Activated CD4-positive, alpha-beta memory T cell treated with anti-CD3 and anti-CD28 coated beads for 36 hours (primary cell): ENCODE measurements at regions not wholly inside any gene's neighbourhood (a gene's known extent, or its start where the extent isn't known, plus 50 kb on each side); places are given as distances from the start of the nearest gene placed in this dataset.

Experiments
- CTCF ChIA-PET: fragments of 350-600 bp; sonication (Branson Sonifier 250); formaldehyde crosslinking; loops from one replicate; lab custom pipeline; 2021; ENCODE audit warnings: antibody characterized with exemption, inconsistent platforms; lab: Charles Lee
- POLR2A ChIA-PET: fragments of 350-600 bp; sonication (Branson Sonifier 250); formaldehyde crosslinking; loops from one replicate; lab custom pipeline; 2021; ENCODE audit warnings: antibody characterized with exemption; lab: Charles Lee
- DNase-seq: peaks from one replicate; pipeline ENCODE4 v3.0.0-alpha.2; 2020
- H3K27ac Mint-ChIP-seq: one replicate; pipeline ENCODE4 v1.8.0; 2021; ENCODE audit warnings: mixed read lengths
- H3K27me3 Mint-ChIP-seq: one replicate; pipeline ENCODE4 v1.8.0; 2021; ENCODE audit warnings: mixed read lengths
- H3K36me3 Mint-ChIP-seq: one replicate; pipeline ENCODE4 v1.8.0; 2021; ENCODE audit warnings: mixed read lengths
- H3K4me1 Mint-ChIP-seq: one replicate; pipeline ENCODE4 v1.8.0; 2021; ENCODE audit warnings: low read depth, mixed read lengths
- H3K4me3 Mint-ChIP-seq: one replicate; pipeline ENCODE4 v1.8.0; 2021; ENCODE audit warnings: mild to moderate bottlenecking, mixed read lengths
- H3K9me3 Mint-ChIP-seq: one replicate; pipeline ENCODE4 v1.8.0; 2021; ENCODE audit warnings: mixed read lengths
- intact Hi-C: fragments of 100-400 bp; cut with micrococcal nuclease; formaldehyde crosslinking; loops from one replicate; pipeline ENCODE4 v1.15.1; 2023

DNA sequence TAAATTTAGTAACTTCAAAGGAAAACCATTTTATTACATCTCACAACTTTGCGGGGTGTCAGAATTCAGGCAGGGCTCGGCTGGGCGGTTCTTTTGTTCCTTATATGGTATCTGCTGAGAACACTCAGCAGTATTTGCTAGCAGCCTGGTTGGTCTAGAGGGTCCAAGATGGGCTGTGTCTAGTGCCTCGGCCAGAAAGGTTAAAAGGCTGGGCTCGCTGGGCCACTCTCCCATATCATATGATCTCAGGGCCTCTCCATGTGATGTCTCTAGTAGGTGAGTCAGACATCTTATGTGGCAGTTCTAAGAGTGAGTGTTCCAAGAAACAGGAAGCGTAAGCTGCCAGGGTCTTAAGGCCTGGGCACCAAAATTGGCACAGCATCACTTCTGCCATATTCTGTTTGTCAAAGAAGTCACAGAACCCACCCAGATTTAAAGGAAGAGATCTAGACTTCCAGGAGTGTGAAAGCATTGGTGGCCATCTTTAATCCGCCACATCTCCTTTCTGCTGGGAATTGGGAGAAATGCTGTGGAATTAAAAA lies 100.9 kb upstream of the ATP6AP2 start:
- Mint-ChIP-seq H3K36me3 (no peaks in the 10 kb centered on the region), H3K4me3 (no peak overlapping the region), H3K9me3 (no peaks in the 10 kb centered on the region), H3K4me1 (peaks cover 16% of the 10 kb centered on the region), H3K27ac (no peak overlapping the region), H3K27me3 (no peaks in the 10 kb centered on the region)
- intact Hi-C loops, result no loop called here
- POLR2A ChIA-PET, result no interaction called here
- CTCF ChIA-PET, result no interaction called here
- no peak for DNase-seq

DNA sequence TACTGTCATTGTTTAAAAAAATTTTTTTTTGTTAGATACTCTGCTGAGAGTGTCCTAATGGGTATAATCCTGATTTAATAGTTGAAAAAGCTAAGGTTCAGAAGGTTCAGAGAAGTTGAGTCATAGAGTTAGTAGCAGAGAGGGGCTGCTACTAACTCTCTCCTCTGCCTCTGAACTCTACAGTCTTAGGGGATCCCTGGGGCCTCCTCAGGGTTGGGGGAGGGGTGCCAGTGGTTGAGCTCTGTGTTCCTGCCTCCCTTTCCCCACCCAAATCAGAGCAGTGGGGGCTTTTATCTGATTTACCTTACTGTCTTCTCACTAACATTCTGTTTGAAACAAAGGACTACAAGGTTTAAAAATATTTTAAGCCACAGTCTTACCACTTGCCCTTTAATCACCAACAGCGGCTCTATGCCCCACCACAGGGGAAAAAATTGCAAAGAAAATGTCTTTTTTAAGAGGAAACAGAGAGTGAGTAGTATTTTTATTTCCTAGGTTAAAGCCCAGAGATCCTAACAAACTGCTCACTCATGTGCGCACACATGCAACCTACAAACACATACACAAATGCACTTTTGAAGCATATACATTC lies 102.2 kb upstream of the ATP6AP2 start:
- intact Hi-C loops, result no loop called here
- H3K4me1 Mint-ChIP-seq, result peaks cover 16% of the 10 kb centered on the region
- H3K27me3 Mint-ChIP-seq, result no peaks in the 10 kb centered on the region
- POLR2A ChIA-PET, result no interaction called here
- H3K36me3 Mint-ChIP-seq, result no peaks in the 10 kb centered on the region
- no peaks in the 10 kb centered on the region for H3K9me3 Mint-ChIP-seq
- CTCF ChIA-PET, result no interaction called here
- DNase-seq, result no peak
- no peak overlapping the region for H3K4me3 Mint-ChIP-seq
- H3K27ac Mint-ChIP-seq, result no peak overlapping the region

DNA sequence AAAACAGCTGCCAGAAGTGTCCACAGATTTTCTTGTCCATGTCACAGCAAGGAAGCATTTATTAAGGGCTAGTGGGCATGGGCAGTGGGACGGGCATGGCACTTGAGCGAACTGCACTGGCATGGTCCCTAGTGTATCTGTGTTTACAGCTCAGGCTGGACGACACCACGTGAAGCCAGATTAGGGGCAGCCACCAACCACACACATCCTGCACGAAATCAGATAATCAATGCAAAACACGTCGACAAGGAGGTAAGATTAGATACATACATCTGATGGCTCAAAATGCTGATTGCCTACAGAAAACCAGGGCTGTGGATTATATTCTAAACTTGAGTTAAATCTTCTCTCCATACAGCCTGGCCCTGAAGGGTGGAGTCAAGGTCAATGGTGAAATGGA lies 103.8 kb upstream of the ATP6AP2 start:
- Mint-ChIP-seq H3K4me3 (no peak overlapping the region), H3K36me3 (no peaks in the 10 kb centered on the region), H3K4me1 (peaks cover 24% of the 10 kb centered on the region), H3K27me3 (no peaks in the 10 kb centered on the region), H3K27ac (no peak overlapping the region), H3K9me3 (no peaks in the 10 kb centered on the region)
- CTCF ChIA-PET, result interaction anchor here (0.7 kb wide), 1 partner anchor 12 kb away, joined by 3 read pairs; no protein-coding TSS in a partner anchor
- no peak for DNase-seq
- POLR2A ChIA-PET, result no interaction called here
- intact Hi-C loops, result no loop called here

DNA sequence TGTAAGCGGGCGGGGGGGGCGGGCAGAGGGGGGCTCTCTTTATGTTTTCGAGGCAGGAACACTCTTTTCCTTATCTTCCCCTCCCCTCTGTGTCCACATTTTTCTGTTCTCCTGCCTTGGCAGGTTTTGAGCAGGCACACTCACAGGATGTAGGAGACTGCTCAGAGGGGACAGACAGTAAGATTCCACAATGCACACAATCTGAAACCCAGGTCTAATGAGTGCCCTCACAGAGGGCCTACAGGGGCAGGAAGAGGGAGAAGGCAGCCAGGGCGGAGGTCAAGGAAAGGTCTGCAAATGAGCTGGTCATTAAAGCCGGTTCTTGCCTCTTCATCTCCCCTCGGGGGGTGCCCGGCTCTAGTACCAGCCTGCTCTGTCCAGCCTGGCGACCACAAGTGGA lies 106.1 kb upstream of the ATP6AP2 start:
- Mint-ChIP-seq H3K27ac (no peak overlapping the region), H3K36me3 (no peaks in the 10 kb centered on the region), H3K27me3 (no peaks in the 10 kb centered on the region), H3K4me3 (no peak overlapping the region), H3K4me1 (peaks cover 27% of the 10 kb centered on the region), H3K9me3 (no peaks in the 10 kb centered on the region)
- intact Hi-C loops, result no loop called here
- ChIA-PET POLR2A (no interaction called here), CTCF (no interaction called here)
- DNase-seq, result no peak

DNA sequence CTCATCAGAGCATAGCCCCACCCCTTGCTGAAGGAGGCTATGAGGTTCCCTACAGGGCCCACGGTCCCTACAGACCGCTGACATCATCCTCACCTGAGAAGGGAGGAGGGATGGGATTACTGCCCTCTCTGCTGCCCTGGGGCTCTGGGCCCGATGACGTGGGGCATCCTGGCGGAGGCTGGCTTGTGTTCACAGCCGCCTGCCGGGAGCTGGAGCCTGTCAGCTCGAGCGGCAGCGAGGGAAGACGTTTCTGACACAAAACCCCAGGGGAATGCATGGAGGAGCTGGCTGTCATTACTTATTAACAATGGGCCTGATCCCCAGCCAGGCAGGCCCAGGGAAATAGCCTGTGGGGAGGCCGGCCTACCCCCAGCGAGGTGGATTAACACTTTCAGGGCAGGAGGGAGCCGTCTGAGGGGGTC lies 106.6 kb upstream of the ATP6AP2 start:
- POLR2A ChIA-PET, result no interaction called here
- no peaks in the 10 kb centered on the region for H3K27me3 Mint-ChIP-seq
- no peak overlapping the region for H3K27ac Mint-ChIP-seq
- DNase-seq, result no peak
- H3K36me3 Mint-ChIP-seq, result no peaks in the 10 kb centered on the region
- intact Hi-C loops, result no loop called here
- CTCF ChIA-PET, result no interaction called here
- peaks cover 27% of the 10 kb centered on the region for H3K4me1 Mint-ChIP-seq
- H3K4me3 Mint-ChIP-seq, result no peak overlapping the region
- H3K9me3 Mint-ChIP-seq, result no peaks in the 10 kb centered on the region

DNA sequence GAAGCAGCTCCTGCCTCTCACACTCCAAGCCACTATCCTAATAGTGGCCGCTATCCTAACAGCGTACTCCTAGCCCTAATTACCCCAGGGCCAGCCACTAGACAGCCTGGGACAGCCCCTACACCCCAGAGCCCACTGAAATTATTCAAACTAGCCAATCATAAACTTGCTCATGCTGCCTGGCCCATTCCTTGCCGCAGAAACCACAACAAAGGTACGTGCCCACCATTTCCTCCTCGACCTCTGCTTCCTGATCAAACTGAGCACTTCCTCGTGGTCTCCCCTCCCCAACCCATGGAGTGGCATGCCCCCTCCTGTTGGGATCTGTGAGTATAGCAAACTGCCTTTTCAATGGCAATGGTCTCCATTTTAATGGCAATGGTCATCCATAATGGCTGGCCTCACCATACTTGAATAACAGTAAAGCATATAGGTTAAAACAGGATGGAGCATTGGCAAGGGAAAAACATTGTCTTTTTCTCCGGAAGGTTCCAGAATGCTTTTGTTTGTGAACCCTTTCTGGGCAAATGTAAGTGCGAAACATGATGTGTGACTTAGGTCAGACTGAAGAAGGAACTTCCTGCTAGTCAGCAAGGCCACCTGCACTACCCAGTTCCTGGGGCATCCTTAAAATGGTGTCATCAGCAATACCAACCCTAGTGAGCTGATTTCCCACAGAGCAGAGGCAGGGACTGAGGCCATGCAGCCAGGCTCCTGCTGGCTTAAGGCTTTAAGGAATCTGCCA lies 107.1 kb upstream of the ATP6AP2 start:
- H3K27me3 Mint-ChIP-seq, result no peaks in the 10 kb centered on the region
- no peak for DNase-seq
- ChIA-PET CTCF (no interaction called here), POLR2A (no interaction called here)
- intact Hi-C loops, result no loop called here
- H3K9me3 Mint-ChIP-seq, result no peaks in the 10 kb centered on the region
- H3K36me3 Mint-ChIP-seq, result no peaks in the 10 kb centered on the region
- no peak overlapping the region for H3K27ac Mint-ChIP-seq
- no peak overlapping the region for H3K4me3 Mint-ChIP-seq
- peaks cover 29% of the 10 kb centered on the region for H3K4me1 Mint-ChIP-seq

DNA sequence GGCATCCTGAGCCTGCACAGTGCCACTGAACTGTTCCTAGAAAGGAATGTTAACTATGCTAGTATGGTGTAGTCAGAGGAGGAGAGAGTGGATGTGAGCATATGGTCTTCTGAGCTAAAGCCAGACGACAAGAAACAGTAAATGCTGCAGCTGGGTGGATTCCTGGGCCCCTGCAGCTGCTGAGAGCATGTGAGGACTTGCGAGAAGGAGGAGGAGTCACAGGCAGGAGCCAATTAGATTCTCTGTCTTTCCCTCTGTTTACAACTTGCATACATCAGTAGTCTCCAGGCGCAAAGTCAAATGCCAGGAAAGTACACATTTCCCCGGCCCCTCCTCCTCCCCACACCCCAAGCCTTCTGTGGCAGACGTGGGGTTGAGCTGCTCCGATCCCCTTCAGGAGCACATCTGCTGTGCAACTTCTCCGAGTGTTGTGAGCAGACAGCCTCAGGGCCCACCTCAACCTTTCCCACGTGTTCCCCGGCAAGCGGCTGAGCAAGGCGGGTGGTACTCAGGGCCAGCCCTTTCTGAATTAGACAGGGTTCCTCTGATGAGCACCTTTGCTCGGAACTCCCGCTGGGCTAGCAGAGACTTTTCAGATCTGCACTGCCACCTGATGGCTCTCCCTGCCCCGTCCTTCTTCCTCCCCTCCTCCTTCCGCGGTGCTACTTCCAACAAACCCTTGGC lies 108.7 kb upstream of the ATP6AP2 start:
- Mint-ChIP-seq H3K4me3 (no peak overlapping the region), H3K27me3 (no peaks in the 10 kb centered on the region), H3K36me3 (no peaks in the 10 kb centered on the region), H3K4me1 (peaks cover 35% of the 10 kb centered on the region), H3K27ac (no peak overlapping the region), H3K9me3 (no peaks in the 10 kb centered on the region)
- intact Hi-C loops, result no loop called here
- DNase-seq, result peak; percentile 36
- POLR2A ChIA-PET, result no interaction called here
- CTCF ChIA-PET, result no interaction called here

DNA sequence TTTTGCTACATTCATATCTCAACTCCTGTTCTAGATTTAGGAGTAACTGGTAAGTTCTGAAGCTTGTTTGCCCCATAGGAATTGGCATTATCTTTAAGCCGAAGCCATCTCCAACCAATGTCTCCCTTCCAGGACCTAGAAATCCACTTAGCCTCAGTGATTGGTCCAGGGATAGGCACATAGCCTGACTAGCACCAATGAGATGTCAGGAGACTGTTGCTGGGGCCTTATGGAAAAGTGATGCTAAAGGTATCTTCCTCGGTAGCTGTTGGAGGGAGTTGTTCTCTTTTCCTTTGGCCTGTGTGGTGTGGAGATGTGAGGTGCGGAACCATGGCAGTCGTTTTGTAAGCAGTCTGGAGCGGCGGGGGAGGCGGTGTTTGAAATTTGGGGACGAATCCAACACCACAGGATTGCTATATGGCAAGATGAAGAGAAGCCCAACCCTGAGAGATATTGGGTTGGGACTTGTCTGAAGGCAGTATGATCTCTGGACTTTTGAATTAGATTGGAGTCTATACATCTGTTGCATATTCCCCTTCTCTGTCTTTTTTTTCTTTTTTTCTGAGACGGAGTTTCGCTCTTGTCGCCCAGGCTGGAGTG lies 109.8 kb upstream of the ATP6AP2 start:
- Mint-ChIP-seq H3K27ac (no peak overlapping the region), H3K4me3 (no peak overlapping the region), H3K36me3 (no peaks in the 10 kb centered on the region), H3K27me3 (no peaks in the 10 kb centered on the region), H3K4me1 (peaks cover 28% of the 10 kb centered on the region), H3K9me3 (no peaks in the 10 kb centered on the region)
- ChIA-PET CTCF (no interaction called here), POLR2A (no interaction called here)
- intact Hi-C loops, result no loop called here
- no peak for DNase-seq

DNA sequence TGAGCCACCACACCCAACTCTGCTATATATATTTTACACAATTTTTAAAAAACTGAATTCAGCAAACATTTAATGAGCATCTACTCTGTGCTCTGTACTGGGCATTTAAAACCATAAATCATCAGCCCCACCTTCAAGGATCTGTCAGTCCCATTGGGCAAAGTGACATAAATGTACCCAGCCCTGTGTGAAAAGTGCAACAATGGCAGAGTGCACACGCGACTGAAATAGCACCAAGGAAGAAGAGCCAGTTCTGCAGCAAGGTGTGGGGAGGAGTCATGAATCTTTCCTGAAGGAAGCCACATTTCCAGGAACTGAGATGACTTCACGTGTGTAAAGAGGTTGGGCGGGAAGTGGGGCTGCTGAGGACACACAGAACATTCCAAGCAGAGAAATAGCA lies 111.5 kb upstream of the ATP6AP2 start:
- Mint-ChIP-seq H3K9me3 (no peaks in the 10 kb centered on the region), H3K27me3 (no peaks in the 10 kb centered on the region), H3K36me3 (no peaks in the 10 kb centered on the region), H3K27ac (no peak overlapping the region), H3K4me3 (no peak overlapping the region), H3K4me1 (peaks cover 34% of the 10 kb centered on the region)
- ChIA-PET CTCF (interaction anchor here (0.8 to 1.0 kb wide), 2 partner anchors 297 to 656 kb away, joined by 3 to 5 read pairs; no protein-coding TSS in a partner anchor), POLR2A (no interaction called here)
- DNase-seq, result no peak
- intact Hi-C loops, result loop anchor here (5.0 kb wide), 2 partner anchors 167 to 657 kb away; no protein-coding TSS in a partner anchor

DNA sequence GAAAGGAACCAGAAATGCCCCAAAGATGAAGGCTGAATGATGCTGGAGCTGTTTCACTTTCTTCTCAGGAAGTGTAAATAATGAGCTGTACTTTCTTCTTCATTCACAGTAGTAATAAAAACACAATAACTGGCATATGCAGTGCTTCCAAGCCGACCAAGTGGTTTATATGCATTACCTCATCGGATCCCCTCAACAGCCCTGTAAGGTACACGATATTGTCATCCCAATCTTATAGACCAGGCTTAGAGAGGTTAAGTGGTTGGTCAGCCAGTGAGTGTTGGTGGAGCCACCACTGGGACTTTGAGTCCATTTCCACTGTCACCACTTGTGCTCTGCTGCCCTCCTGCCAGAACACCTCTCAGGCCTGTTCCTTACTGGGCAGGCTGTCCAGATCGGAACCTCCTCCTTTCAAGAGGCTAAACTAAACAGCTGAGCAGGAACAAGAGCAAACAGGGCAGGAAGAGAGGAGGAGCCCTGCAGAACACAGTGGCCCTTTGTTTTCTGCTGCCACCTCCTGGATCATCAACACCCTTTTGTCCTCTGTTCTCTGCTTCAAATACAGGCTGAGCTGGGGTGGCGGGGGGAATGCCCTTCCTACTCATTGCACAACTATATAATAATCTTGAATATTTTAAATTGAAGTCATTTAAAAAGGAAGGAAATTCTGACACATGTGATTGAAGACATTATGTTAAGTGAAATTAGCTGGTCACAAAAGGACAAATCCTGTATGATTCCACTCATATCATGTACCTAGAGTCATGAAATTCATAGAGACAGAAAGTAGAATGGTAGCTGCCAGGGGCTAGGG lies 112.5 kb upstream of the ATP6AP2 start:
- ChIA-PET POLR2A (no interaction called here), CTCF (interaction anchor here (0.7 to 1.5 kb wide), 4 partner anchors 168 to 655 kb away, joined by 3 to 10 read pairs (median 4); no protein-coding TSS in a partner anchor)
- intact Hi-C loops, result loop anchor here (5.0 kb wide), 2 partner anchors 166 to 656 kb away; no protein-coding TSS in a partner anchor
- H3K4me1 Mint-ChIP-seq, result peaks cover 29% of the 10 kb centered on the region
- H3K9me3 Mint-ChIP-seq, result no peaks in the 10 kb centered on the region
- DNase-seq, result peak; percentile 68
- no peak overlapping the region for H3K27ac Mint-ChIP-seq
- H3K36me3 Mint-ChIP-seq, result no peaks in the 10 kb centered on the region
- H3K4me3 Mint-ChIP-seq, result no peak overlapping the region
- no peaks in the 10 kb centered on the region for H3K27me3 Mint-ChIP-seq

DNA sequence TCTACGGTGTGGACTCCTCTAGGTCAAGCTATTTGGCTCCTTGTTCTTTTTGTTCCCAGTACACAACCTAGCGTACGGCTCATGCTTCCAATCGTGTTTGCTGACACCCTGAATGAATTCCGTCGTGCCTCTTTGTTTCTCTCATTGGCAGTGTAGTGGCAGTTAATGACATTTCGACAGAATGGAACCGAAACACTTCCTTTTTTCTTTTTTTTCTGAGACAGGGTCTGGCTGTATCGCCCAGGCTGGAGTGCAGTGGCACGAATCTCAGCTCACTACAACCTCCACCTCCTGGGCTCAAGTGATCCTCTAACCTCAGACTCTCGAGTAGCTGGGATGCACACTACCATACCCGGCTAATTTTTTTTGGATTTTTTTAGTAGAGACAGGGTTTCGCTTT lies 113.3 kb upstream of the ATP6AP2 start:
- Mint-ChIP-seq H3K27me3 (no peaks in the 10 kb centered on the region), H3K9me3 (no peaks in the 10 kb centered on the region), H3K27ac (no peak overlapping the region), H3K36me3 (no peaks in the 10 kb centered on the region), H3K4me1 (peaks cover 26% of the 10 kb centered on the region), H3K4me3 (no peak overlapping the region)
- no peak for DNase-seq
- CTCF ChIA-PET, result interaction anchor here (1.5 kb wide), 1 partner anchor 167 kb away, joined by 10 read pairs; no protein-coding TSS in a partner anchor
- intact Hi-C loops, result loop anchor here (5.0 kb wide), 2 partner anchors 165 to 655 kb away; no protein-coding TSS in a partner anchor
- POLR2A ChIA-PET, result no interaction called here
